NOMO-1 (cell line): ENCODE measurements at regions not wholly inside any gene's neighbourhood (a gene's known extent, or its start where the extent isn't known, plus 50 kb on each side); places are given as distances from the start of the nearest gene placed in this dataset.
"Not testable (repeated sequence)": the region's sequence is repeated elsewhere in the genome, so short reads cannot be mapped to it uniquely, and the experiment has no call there.

Experiments
- DNase-seq, 2 experiments: peaks; one replicate each; lab custom pipeline; 2025; ENCODE audit not compliant: unreplicated experiment in 2 of 2; lab: John Stamatoyannopoulos, UW

- no peak for DNase-seq
Observed at GRCh38 chr14:49250517-49250916, 335.7 kb downstream of the RPS29 start.

- DNase-seq, result no peak
Observed at GRCh38 chr14:49250109-49250508, 336.1 kb downstream of the RPS29 start.

- DNase-seq, result no peak
Observed at GRCh38 chr14:49249022-49249421, 337.2 kb downstream of the RPS29 start.

- not testable (repeated sequence) for DNase-seq
Observed at GRCh38 chr14:49243777-49244176, 342.4 kb downstream of the RPS29 start.

- DNase-seq, result no peak
Observed at GRCh38 chr14:49240383-49240782, 345.8 kb downstream of the RPS29 start.

GRCh38 chr14:49228552-49228951 is 357.6 kb downstream of the RPS29 start:
- DNase-seq, result no peak

GRCh38 chr14:49221316-49221715 is 364.9 kb downstream of the RPS29 start:
- no peak for DNase-seq

- no peak for DNase-seq
Observed at GRCh38 chr14:49220492-49220891, 365.7 kb downstream of the RPS29 start.

GRCh38 chr14:49218436-49219092 is 367.6 kb downstream of the RPS29 start:
- no peak for DNase-seq

GRCh38 chr14:49212721-49213120 is 373.5 kb downstream of the RPS29 start:
- no peak for DNase-seq

- no peak for DNase-seq
Observed at GRCh38 chr14:49209416-49209815, 376.8 kb downstream of the RPS29 start.

GRCh38 chr14:49206828-49207227 is 379.4 kb downstream of the RPS29 start:
- DNase-seq, result no peak

GRCh38 chr14:49203676-49204075 is 382.5 kb downstream of the RPS29 start:
- no peak for DNase-seq

GRCh38 chr14:49199159-49199558 is 387.0 kb downstream of the RPS29 start:
- no peak for DNase-seq

- no peak for DNase-seq
Observed at GRCh38 chr14:49196327-49196726, 389.9 kb downstream of the RPS29 start.

GRCh38 chr14:49194067-49194466 is 392.1 kb downstream of the RPS29 start:
- no peak for DNase-seq

- DNase-seq, result no peak
Observed at GRCh38 chr14:49193332-49194065, 392.7 kb downstream of the RPS29 start.

- no peak for DNase-seq
Observed at GRCh38 chr14:49191380-49191779, 394.8 kb downstream of the RPS29 start.

GRCh38 chr14:49189375-49189774 is 396.8 kb downstream of the RPS29 start:
- DNase-seq, result no peak

GRCh38 chr14:49187799-49188198 is 398.4 kb downstream of the RPS29 start:
- no peak for DNase-seq

- DNase-seq, result peak; percentile 27 to 45
Observed at GRCh38 chr14:49173765-49174373, 412.3 kb downstream of the RPS29 start.

GRCh38 chr14:49164074-49164473 is 422.1 kb downstream of the RPS29 start:
- no peak for DNase-seq
